Fibroblast of upper back skin (primary cell): ENCODE measurements at regions not wholly inside any gene's neighbourhood (a gene's known extent, or its start where the extent isn't known, plus 50 kb on each side); places are given as distances from the start of the nearest gene placed in this dataset.
"Not testable (repeated sequence)": the region's sequence is repeated elsewhere in the genome, so short reads cannot be mapped to it uniquely, and the experiment has no call there.

Experiments used
- DNase-seq: peaks from one replicate; pipeline ENCODE4 v3.0.0-alpha.2; 2013

DNA sequence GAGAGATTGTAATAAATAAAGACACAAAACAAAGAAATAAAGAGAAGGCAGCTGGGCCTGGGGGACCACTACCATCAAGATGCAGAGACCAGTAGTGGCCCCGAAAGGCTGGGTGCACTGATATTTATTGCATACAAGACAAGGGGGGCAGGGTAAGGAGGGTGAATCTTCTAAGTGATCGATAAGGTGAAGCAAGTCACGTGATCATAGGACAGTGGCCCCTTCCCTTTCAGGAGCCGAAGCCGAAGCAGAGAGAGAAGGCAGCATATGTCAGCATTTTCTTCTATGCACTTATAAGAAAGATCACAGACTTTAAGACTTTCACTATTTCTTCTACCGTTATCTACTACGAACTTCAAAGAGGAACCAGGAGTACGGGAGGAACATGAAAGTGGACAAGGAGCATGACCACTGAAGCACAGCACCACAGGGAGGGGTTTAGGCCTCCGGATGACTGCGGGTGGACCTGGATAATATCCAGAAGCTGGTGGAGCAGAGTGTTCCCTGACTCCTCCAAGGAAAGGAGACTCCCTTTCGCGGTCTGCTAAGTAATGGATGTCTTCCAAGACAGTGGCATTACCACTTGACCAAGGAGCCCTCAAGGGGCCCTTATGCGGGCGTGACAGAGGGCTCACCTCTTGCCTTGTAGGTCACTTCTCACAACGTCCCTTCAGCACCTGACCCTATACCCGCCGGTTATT lies 126.4 kb downstream of the RBM46 start:
- not testable (repeated sequence) for DNase-seq

DNA sequence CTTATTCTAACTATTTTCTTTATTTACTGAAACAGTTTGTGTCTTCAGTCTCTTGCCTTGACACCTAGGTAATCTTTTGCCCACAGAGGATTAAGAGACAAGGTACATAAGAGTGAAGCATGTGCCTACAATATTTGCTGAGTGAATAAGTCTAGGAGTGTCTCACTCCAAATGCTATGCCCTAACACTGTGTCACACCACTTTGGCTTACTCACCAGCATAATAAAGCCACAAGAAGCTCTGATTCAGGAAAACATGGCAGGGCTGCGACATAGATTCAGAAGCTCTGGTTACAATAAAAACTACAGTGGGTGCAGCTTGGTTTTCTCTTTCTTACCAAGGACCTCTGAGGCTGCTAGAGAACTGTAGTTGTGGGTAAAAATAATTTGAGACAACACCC lies 127.1 kb downstream of the RBM46 start:
- DNase-seq, result no peak

DNA sequence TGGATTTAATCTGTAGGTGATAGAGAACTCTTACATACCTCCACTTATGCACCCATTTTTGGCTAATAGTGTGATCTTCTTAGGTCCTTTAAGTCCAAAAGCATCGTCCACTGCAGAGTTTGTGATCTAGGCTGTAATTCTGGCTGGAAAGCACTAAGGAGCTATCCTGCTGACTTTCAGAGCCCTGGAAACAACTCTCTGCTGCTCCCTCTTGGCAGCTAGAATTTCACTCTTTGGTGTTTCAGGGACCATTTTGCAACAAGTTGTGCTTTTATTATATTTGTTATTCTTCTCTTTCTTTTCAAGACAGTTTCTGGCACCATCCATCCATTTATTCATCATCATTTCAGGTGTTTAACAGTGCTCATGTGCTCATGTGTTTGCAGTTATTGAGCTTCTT lies 130.0 kb downstream of the RBM46 start:
- no peak for DNase-seq

DNA sequence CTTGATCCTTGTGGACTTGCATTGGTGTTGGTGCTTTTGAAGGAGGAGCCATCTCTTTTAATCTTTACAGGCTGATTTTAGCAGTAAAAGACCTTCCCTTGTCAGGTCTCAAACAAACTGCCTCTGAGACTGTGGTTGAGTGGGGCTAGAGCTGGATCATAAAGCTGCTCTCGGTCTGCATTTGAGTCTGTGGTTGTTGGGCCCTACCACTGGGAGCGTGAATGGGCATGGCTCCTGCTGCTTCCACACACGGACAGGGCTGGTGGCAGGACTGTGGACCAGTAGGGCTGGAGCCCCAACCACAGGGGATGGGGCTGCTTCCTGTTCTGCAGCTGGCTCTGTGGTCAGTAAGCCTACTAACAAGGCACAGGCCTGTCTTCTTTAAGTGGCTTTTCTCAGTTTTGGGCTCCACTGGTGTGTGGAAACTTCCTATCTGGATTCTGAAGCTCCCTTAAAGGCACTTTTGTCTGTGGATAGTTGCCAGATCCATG lies 130.6 kb downstream of the RBM46 start:
- no peak for DNase-seq

DNA sequence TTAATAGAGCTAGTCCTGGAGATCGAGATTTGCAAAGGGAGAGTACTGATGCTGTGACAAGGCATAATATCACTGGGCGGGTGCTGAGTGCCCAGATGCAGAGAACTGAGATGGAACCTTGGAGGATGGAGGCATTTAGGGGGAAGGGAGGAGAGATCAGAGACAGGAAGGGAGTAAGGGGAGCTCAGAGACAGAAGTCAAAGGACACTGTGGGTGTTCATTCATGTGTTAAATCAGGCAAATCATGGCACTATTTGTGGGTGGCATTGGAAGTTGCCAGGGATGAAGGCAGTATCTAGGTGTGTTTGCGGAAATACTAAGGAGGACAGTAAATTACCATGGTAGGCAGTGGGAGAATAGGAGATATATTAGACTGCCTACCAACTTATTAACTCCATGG lies 135.0 kb downstream of the RBM46 start:
- no peak for DNase-seq

DNA sequence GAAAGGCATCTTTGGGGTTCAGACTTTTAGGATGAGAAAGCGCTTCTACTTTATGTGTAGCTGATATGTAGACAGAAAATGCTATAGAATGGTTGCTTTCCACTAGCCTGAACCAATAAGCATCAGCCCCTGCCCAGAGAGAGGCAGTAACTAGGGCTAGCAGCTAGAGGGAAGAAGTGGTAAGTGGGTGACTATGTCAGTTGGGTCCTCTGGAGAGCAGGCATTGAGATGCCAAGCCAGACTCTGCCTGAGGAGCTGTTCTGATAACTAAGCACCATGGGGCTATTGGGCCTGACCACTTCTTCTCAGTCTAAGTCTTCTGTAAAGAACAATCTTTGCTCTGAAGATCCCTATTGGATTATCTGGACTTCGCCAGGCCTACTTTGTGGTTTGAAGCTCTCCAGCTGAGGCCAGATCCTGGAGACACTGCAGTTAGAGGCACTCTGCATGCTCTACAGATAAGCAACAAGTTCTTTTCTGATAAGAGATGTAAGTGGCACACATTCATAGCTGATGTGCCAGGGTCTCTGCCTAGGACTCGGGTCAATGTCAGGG lies 146.1 kb downstream of the RBM46 start:
- no peak for DNase-seq

DNA sequence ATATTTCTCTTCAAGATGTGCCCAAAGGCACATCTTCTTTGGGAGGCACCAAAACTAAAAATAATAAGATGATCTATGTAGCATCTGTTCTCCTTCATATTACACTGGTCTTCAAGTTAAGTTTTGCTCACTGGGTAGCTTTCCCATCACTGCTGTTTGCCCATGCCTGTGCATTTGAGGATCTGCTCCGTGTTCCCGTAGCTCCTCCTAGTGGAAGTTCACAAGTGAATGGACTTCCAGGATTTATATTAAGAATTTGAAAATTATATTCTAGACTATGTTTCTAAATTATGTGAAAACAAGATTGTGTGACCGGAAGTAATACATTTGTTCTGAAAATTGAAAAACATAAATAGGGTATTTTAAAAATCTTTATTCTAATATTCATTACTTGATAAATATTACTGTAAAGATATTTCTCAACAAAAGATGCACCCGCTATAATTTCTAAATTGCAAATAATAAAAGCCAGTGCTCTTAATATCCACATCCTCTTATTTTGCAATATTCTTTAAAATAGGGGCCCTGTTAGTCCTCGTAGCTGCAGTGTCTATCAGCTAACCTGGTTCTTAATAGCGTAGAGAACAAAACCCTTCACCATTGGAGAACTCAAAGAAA lies 147.7 kb downstream of the RBM46 start:
- peak; percentile 30 for DNase-seq

DNA sequence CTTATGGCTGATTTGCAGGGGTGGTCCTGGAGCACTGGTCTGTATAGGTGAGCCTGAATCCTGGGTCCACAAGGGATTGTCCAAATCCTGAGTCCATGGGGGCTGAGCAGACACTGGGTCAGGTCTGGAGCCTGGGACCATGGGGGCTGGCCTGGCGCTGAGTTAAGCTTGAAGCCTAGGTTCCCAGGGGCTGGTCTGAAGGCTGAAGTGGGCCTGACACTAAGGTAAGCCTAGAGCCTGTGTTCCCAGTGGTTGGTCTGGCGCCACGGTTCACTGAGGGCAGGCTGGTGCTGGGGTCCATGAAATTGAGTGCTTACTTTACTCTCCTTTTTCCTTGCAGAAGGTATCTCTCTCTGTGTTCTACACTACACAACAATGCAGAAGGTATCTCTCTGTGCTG lies 155.8 kb downstream of the RBM46 start:
- DNase-seq, result no peak

DNA sequence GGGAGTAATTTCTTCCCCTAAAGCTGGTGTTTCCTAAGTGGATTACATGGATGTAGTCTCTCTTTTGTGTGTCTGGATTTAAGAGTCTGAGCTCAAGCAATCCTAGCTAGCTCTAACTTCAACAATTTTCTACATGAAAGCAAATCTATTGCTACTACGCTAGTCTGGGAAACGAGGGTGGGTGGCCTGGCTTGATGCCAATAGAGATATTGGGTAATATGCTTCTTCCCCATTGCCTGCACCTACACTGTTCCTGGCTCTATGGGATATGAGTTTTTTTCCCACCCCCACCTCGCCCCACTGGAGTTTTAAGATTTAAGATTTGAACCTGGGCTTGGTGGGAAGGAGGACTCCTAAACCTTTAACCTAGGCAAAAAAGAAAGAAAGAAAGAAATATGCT lies 158.8 kb downstream of the RBM46 start:
- DNase-seq, result no peak

DNA sequence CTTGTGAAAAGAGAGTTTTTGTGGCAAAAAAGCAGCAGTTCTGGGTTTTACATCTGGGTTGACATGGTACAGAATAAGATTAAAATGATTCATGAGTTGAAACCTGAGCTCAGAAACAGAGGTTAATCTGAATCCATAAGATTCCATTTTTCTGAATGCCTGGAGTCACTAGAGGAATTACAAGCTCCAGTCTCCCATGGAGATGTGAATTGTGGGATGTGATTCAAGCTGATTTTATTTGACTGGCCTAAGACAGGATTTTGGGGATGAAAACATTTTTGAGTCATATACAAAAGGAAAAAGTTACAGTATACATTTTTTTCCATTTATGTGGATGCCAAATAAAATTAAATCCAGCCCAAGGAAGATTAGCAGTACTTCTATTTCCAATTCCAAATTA lies 161.1 kb downstream of the RBM46 start:
- peak; percentile 6 for DNase-seq

DNA sequence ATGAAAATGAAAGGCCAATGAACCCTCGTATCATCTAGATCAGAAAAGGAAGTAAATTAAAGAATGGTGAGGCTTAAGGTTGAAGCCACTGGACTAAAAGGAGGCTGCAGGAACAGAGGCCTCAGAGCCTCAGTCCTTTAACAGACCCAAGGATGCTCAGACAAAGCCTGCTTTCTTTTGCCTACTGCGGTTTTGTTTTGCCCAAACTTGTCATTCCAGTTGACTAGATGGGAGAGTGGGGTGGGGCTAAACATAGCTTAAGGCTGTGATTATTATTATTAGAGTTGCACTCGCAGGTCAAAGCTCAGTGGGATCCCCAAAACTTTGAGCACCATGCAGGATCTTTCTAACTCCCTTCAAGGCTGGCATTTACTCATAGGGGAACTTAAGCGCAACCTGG lies 163.9 kb downstream of the RBM46 start:
- DNase-seq, result no peak

DNA sequence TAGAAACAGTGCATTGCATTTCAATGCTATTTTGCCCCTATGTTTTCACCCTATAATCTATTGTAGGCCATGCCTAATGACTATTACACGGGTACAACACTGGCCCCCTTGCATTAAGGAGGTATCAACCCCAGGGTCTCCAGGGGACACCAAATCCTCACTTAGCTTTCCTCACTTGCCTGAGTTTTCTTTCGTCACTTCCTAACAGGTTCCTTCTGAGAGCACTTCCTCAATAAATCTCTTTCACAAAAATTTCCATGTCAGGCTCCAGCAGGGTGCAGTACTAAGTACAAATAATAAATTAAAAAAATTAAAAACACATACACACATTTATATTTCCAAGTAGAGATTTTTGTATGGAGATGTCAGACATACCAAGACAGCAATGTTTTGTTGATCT lies 165.0 kb downstream of the RBM46 start:
- no peak for DNase-seq

DNA sequence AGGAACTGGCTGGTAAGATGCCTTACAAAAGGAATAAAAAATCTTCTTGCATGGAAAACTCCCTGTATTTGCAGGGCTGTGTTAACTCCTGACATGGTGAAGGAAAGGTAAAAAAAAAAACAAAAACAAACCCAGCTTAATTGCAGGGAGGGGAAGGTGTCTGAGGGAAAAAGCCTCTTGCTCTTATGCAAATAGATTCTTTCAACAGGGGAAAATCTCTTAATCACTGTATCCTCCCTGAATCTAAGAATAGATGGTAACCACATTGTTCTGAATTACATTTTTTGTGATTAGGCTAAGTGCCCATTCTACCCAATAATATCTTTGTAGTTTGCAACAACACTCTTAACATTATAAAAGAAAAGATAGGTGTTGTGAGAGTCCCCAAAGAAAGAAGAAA lies 172.6 kb downstream of the RBM46 start:
- DNase-seq, result no peak

DNA sequence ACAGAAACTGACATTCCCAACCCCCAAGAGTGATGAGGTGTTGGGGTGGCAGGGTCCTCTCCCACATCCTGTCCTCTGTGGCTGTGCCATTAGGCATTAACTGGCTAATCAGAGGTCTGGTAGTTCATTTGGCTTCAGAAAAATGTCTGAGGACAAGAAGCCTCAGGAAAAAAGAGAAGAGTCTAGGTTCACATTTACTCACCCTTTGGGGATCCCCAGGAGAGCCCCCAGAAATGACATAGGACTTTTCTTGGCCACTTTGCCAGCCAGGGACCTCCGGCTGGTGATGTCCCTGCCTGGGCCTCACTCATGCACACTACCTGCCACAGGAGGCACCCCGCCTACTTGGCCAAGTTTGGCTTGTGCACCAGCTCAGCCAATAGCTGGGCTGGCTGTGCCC lies 173.0 kb downstream of the RBM46 start:
- no peak for DNase-seq

DNA sequence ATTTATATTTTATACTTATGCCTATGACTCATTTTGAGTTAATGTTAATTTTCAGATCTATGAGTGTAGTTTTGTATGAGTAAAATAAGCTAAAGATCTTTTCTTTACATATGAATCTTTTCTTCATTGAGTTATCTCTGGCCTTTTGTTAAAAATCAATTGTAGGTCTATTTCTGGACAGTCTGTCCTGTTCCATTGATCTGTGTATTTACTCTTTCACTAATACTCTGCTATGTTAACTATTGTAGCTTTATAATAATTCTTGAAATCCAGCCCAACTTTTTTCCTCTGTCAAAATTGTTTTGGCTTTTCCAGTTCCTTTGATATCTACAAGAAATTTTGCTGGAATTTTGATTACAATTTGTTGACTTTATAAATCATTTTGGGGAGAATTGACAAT lies 177.0 kb downstream of the RBM46 start:
- DNase-seq, result no peak

DNA sequence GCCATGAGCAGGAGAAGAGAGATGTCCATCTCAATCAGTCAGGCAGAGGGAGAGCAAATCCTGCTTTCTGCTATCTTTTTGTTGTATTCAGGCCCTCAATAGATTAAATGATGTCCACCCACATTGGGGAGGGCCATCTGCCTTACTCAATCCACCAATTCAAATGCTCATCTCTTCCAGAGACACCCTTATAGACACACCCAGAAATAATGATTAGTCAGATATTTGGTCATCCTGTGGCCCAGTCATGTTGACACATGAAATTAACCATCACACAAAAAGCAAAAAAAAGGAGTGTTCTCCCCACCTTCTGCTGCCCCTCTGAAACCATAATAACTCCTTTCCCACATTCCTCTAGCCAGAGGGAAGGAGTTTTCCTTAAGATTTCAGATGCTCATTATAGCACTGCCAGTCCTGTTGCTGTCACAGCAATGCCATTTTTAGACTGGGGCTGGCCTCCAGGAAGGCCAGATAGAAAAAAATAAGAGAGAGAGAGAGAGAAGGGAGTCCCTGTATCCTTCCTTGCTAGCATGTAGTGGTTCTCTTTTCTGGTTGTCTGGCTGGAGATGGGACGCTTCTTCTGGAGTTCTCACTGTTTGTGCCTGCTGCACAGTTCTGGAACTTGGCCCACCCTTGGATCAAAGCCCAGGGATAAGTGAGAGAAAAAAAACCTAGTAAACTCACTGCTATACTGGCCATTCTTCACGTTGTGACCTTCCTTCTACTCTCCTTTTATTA lies 177.7 kb downstream of the RBM46 start:
- peak; percentile 23 for DNase-seq

DNA sequence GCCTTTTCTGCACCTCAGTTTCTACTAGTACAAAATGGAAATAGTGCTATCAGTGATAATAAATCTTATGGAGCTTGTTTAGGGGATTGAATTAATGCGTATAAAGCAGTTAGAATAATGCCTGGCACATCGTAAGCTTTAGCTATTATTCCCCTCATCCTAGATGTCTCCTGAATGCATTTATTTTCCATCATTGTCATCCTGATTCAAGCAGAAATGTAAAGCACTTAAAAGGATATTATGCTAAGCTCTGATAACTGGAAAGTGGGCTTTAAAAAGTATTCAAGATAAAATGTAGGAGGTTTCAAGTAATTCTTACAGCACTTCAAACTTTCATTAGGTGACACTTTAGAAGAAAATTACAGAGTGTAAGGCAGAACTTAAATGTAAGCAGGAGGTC lies 178.7 kb downstream of the RBM46 start:
- DNase-seq, result no peak

DNA sequence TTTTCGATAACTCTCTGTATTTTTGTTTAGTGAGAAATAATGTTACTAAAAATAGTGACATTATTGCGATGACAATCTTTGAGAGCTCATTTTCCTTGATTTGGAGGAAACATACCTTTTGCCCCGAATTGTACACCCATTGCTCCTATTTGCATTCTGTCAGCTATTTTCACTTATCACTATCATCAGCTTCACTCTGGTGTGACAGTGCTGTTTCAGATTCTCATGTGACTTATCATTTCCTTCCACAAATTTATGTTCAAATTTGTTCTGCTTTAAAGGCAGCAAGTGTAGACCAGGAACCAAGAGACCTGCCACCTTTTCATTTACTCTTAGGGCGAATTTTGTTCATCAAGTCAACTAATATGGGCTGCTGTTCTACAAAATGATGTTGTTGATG lies 179.4 kb downstream of the RBM46 start:
- no peak for DNase-seq

DNA sequence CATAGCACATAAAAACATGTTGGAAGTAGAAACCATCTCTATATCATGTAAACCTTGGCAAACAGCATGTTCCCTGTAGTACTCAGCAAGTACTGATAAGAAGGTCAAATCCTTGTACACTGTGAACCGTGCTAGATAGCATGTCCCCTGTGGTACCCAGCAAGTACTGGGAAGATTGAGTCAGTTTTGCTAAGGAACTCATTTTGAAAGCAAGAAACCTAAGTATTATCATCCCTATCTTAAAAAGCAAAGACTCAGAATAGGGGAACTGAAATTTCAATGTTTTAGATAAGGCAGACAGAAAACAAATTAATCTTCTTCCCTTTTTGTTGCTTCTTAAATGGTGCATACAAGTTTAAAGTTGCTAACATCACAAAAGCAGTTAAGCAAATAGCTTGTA lies 180.2 kb downstream of the RBM46 start:
- no peak for DNase-seq

DNA sequence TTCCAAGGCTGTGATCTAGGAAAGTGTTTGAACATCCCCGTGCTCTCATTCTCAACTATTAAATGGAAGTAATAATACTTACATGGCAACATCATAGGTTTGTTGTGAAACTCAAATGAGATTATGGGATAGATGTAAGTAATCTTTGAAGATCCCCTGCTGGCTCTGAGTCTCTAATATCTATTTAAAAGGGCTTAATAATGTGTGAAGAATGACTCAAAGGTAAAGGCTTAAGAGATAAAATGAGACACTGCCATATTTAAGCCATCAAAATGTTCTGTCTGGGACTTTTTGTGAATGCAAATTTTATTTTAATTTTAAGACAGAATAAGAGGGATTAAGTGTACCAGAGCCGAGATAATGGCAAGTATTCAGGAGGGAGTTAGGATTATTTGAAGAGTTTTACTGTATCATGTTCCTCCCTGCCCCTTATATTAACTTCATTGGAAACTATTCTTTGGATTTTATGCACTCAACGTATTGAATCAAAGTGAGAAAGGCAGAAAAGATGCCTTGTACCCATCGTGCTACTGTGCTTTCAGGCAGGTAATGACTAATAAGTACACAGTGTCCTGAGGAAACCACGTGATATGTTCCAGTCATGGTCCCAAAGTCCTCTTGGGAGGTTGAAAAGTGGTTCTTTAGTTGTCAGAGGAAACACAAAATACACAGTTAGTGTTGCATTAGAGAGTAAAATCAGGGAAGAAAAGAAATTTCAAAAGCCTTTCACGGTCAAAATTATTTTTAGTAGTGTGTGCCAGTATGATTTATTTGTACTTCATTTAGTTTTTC lies 192.4 kb downstream of the RBM46 start:
- no peak for DNase-seq

DNA sequence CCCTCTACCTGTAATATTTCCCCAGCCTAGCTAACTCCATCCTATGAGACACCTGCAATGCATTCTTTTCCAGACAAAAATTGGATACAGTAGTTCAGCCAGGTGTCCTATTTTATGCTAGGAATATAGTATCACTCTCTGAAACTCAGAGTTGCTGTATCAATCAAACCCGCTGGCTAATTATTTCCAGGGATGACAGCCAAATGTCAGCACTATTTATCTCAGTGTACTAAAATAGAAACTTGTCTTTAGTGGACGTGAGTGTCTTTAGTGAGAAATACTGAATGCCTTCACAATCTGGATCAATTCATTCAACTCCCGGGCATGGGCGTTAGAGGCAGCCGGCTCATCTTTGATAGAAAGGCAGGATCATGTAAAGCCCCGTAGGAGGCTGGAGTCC lies 196.2 kb downstream of the RBM46 start:
- DNase-seq, result no peak

DNA sequence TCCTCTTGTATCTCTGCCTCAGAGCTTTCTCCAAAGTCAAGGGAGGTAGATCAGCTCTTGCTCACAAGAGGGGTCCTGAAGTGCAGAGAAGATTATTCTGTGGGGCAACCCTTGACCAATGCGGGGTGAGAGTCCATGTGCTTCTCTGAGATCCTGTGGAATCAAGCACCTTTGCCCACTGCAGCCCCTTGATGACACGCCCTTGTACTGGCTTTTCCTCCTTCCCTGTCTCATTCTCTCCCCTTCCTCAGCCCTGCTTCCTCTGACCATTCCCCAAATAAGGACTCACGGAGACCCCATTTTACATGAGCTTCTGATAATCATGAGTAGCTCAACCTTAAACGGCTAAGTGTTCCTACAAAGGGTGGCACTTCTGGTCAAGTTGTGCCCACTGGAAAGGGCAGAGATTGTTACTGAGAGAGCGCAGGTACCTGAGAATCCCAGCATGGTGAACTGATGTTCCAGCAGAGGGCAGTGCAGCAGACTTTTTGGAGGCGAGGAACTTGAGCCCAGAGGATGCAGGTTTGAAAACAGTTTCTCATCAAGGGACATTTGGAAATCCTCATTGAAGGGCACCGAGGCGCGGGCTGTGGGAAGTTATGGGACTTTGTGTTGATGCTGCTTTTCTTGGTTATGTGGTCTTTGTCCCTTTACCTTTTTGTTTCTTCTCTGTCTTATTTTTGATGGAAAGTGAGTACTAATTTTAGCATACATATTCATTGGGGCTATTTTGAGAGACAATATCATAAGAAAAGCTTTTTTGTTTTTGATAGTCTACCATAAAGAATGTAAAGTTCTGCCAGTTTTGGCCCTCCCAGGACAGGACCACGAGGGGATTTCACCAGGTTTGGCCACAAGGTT lies 201.3 kb downstream of the RBM46 start:
- peak; percentile 42 for DNase-seq
